ENCODE measurements at regions not wholly inside any gene's neighbourhood (a gene's known extent, or its start where the extent isn't known, plus 50 kb on each side); places are given as distances from the start of the nearest gene placed in this dataset.

DNA sequence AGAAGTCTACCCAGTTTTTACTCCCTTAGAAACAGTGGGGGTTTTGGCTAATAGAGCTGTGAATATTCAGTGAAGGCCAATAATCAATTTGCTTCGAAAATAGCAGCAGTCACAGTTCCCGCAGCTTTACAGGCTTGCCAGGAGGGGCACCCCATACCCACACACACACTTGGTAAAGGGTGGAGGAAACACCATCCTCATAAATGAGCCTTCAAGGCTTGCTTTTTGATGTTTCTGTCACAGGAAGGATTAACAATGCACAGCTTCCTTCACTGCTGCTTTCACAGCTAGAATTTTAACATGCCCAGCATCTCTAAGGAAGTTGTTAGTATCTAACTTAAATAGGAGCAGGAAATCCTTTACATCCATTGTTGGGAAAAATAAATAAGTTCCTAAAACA, 1247.5 kb upstream of the C9orf72 start:
- Histone ChIP-seq H2BK12ac (ENCODE audit: low read length) (no peak overlapping the region), H3K36me3 (ENCODE audit: control insufficient read depth in 1 of 2, insufficient read depth in 2 of 2, low read length in 2 of 2) (no peaks in the 10 kb centered on the region), H3K9me3 (ENCODE audit: insufficient read depth, low read depth, low read length) (no peaks in the 10 kb centered on the region), H4K12ac (ENCODE audit: low read depth, low read length) (no peak overlapping the region), H2BK120ac (ENCODE audit: insufficient read depth, low read length, poor library complexity) (no peak overlapping the region), H4K91ac (ENCODE audit: low read depth, low read length) (no peak overlapping the region), H3K4me1 (ENCODE audit: control insufficient read depth in 1 of 2, insufficient read depth in 2 of 2, low read length in 2 of 2) (no peaks in the 10 kb centered on the region), H3K4ac (ENCODE audit: low read depth, low read length) (no peak overlapping the region), H3K18ac (ENCODE audit: low read length) (no peak overlapping the region), H3K27ac (ENCODE audit: low read depth, low read length) (no peak overlapping the region), H3K4me3 (ENCODE audit: low read depth, low read length) (no peak overlapping the region), H3K9ac (ENCODE audit: low read length) (no peak overlapping the region), H3K79me2 (ENCODE audit: control insufficient read depth, insufficient read depth, low read length, poor library complexity) (no peaks in the 10 kb centered on the region), H3K23ac (ENCODE audit: low read length) (no peak overlapping the region), H2AFZ (ENCODE audit: insufficient read depth, low read length, poor library complexity) (no peak overlapping the region), H3K4me2 (ENCODE audit: low read length) (no peak overlapping the region), H3K79me1 (ENCODE audit: low read length) (no peaks in the 10 kb centered on the region), H2AK5ac (ENCODE audit: low read length) (no peak overlapping the region), H3K14ac (ENCODE audit: low read length) (no peak overlapping the region), H4K8ac (ENCODE audit: low read depth, low read length) (no peak overlapping the region), H3K27me3 (ENCODE audit: insufficient read depth, low read length) (no peaks in the 10 kb centered on the region), H2BK5ac (ENCODE audit: low read depth, low read length, poor library complexity) (no peak overlapping the region)
- no peak for DNase-seq
- WGBS (ENCODE audit: extremely low coverage, insufficient coverage, insufficient read length) = no CpG with 5 or more reads among the region's 2 CpGs

DNA sequence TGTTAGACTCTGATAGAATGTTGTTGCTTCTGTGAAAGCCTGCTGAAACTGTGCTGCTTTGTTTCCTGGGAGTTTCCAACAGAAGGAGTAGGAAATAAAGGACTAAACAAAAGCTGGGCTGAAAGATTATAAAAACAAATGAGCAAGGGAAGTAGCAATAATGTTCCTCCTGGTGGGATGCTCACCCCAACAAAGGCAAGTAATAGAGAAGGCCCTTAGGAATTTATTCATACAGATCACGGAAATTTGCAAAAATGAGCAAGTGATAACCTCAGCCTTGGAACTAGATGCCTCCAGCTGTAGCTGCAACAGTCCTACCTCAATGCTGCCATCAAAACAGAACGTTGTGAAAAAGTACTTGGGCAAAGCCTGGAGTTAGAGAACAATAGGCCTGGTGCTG, 1248.0 kb upstream of the C9orf72 start:
- Histone ChIP-seq H4K12ac (ENCODE audit: low read depth, low read length) (no peak overlapping the region), H3K18ac (ENCODE audit: low read length) (no peak overlapping the region), H4K91ac (ENCODE audit: low read depth, low read length) (no peak overlapping the region), H3K14ac (ENCODE audit: low read length) (no peak overlapping the region), H3K27me3 (ENCODE audit: insufficient read depth, low read length) (no peaks in the 10 kb centered on the region), H3K4ac (ENCODE audit: low read depth, low read length) (no peak overlapping the region), H3K36me3 (ENCODE audit: control insufficient read depth in 1 of 2, insufficient read depth in 2 of 2, low read length in 2 of 2) (no peaks in the 10 kb centered on the region), H3K23ac (ENCODE audit: low read length) (no peak overlapping the region), H2AK5ac (ENCODE audit: low read length) (no peak overlapping the region), H4K8ac (ENCODE audit: low read depth, low read length) (no peak overlapping the region), H3K79me1 (ENCODE audit: low read length) (no peaks in the 10 kb centered on the region), H2BK120ac (ENCODE audit: insufficient read depth, low read length, poor library complexity) (no peak overlapping the region), H3K4me3 (ENCODE audit: low read depth, low read length) (no peak overlapping the region), H2BK5ac (ENCODE audit: low read depth, low read length, poor library complexity) (no peak overlapping the region), H2BK12ac (ENCODE audit: low read length) (no peak overlapping the region), H3K9me3 (ENCODE audit: insufficient read depth, low read depth, low read length) (no peaks in the 10 kb centered on the region), H3K27ac (ENCODE audit: low read depth, low read length) (no peak overlapping the region), H3K4me2 (ENCODE audit: low read length) (no peak overlapping the region), H3K79me2 (ENCODE audit: control insufficient read depth, insufficient read depth, low read length, poor library complexity) (no peaks in the 10 kb centered on the region), H3K9ac (ENCODE audit: low read length) (no peak overlapping the region), H3K4me1 (ENCODE audit: control insufficient read depth in 1 of 2, insufficient read depth in 2 of 2, low read length in 2 of 2) (no peaks in the 10 kb centered on the region), H2AFZ (ENCODE audit: insufficient read depth, low read length, poor library complexity) (no peak overlapping the region)
- DNase-seq = no peak
- WGBS (ENCODE audit: extremely low coverage, insufficient coverage, insufficient read length) = no CpG with 5 or more reads among the region's 2 CpGs

DNA sequence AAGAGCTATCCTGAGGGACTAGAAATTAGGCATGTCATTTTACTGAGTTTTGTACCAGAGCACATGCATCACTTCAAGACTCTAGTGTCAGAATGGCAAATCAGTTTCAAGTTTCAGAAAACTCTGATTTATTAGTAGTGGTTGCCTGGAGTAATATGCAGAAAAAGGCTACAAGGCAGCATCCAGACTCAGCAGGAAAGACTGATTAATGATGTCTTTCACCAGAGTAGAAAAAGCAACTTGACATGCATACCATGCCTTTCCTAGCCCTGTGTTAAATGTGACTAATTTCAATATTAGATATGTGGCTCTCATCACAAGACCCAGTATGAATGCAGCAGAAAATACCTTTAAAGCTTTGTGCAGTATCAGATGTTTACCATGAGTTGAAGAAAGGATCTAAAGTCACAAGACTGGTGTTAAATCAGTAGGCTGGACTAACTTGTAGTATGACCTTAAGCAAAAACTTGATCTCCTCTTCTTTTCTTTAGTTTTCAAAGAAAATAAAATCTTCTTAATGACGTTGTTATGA, 1251.2 kb upstream of the C9orf72 start:
- H3K18ac ChIP-seq (ENCODE audit: low read length) = no peak overlapping the region
- no peak overlapping the region for H4K8ac ChIP-seq (ENCODE audit: low read depth, low read length)
- no peak overlapping the region for H3K4me3 ChIP-seq (ENCODE audit: low read depth, low read length)
- H3K27me3 ChIP-seq (ENCODE audit: insufficient read depth, low read length) = no peaks in the 10 kb centered on the region
- no peaks in the 10 kb centered on the region for H3K36me3 ChIP-seq (ENCODE audit: control insufficient read depth in 1 of 2, insufficient read depth in 2 of 2, low read length in 2 of 2)
- DNase-seq = no peak
- WGBS (ENCODE audit: extremely low coverage, insufficient coverage, insufficient read length) = no CpG with 5 or more reads among the region's 1 CpG
- H3K23ac ChIP-seq (ENCODE audit: low read length) = no peak overlapping the region
- no peak overlapping the region for H2BK12ac ChIP-seq (ENCODE audit: low read length)
- H4K12ac ChIP-seq (ENCODE audit: low read depth, low read length) = no peak overlapping the region
- no peak overlapping the region for H2AFZ ChIP-seq (ENCODE audit: insufficient read depth, low read length, poor library complexity)
- H3K27ac ChIP-seq (ENCODE audit: low read depth, low read length) = no peak overlapping the region
- H3K4me1 ChIP-seq (ENCODE audit: control insufficient read depth in 1 of 2, insufficient read depth in 2 of 2, low read length in 2 of 2) = no peaks in the 10 kb centered on the region
- H3K9me3 ChIP-seq (ENCODE audit: insufficient read depth, low read depth, low read length) = no peaks in the 10 kb centered on the region
- no peaks in the 10 kb centered on the region for H3K79me2 ChIP-seq (ENCODE audit: control insufficient read depth, insufficient read depth, low read length, poor library complexity)
- H4K91ac ChIP-seq (ENCODE audit: low read depth, low read length) = no peak overlapping the region
- H3K14ac ChIP-seq (ENCODE audit: low read length) = no peak overlapping the region
- no peak overlapping the region for H3K4me2 ChIP-seq (ENCODE audit: low read length)
- no peak overlapping the region for H2BK5ac ChIP-seq (ENCODE audit: low read depth, low read length, poor library complexity)
- no peak overlapping the region for H3K4ac ChIP-seq (ENCODE audit: low read depth, low read length)
- no peak overlapping the region for H2AK5ac ChIP-seq (ENCODE audit: low read length)
- no peaks in the 10 kb centered on the region for H3K79me1 ChIP-seq (ENCODE audit: low read length)
- H3K9ac ChIP-seq (ENCODE audit: low read length) = no peak overlapping the region
- H2BK120ac ChIP-seq (ENCODE audit: insufficient read depth, low read length, poor library complexity) = no peak overlapping the region

DNA sequence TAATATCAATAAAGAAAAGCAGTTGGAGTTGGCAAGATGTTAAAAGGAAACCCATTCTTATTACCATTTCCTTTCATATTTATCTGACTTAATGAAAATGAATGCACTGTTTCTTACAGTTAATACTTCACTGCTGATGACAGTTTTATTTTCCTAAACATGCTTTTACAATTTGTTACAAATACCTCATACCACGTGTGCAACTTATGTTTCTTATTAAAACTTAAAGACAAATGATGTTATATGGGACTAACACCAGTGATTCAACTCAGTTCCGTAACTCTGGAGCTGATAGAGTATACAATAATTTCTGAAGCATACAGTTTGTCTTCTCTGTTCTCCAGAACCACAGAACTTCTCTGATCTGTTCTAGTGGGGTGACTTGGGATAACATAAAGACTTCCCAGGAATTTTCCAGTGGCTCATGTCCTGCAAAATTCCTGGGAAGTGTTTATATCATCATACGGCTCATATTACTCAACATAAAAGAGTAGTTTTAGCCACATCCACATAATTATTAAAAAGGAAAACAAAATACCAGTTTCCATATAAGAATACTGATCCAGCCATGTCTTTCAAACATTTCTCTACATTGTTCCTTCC, 1259.0 kb upstream of the C9orf72 start:
- Histone ChIP-seq H2AFZ (ENCODE audit: insufficient read depth, low read length, poor library complexity) (no peak overlapping the region), H3K79me1 (ENCODE audit: low read length) (no peaks in the 10 kb centered on the region), H3K9ac (ENCODE audit: low read length) (no peak overlapping the region), H3K79me2 (ENCODE audit: control insufficient read depth, insufficient read depth, low read length, poor library complexity) (no peaks in the 10 kb centered on the region), H4K91ac (ENCODE audit: low read depth, low read length) (no peak overlapping the region), H2BK120ac (ENCODE audit: insufficient read depth, low read length, poor library complexity) (no peak overlapping the region), H4K12ac (ENCODE audit: low read depth, low read length) (no peak overlapping the region), H4K8ac (ENCODE audit: low read depth, low read length) (no peak overlapping the region), H3K9me3 (ENCODE audit: insufficient read depth, low read depth, low read length) (peaks cover 2% of the 10 kb centered on the region), H3K36me3 (ENCODE audit: control insufficient read depth in 1 of 2, insufficient read depth in 2 of 2, low read length in 2 of 2) (no peaks in the 10 kb centered on the region), H2BK5ac (ENCODE audit: low read depth, low read length, poor library complexity) (no peak overlapping the region), H3K18ac (ENCODE audit: low read length) (no peak overlapping the region), H3K27ac (ENCODE audit: low read depth, low read length) (no peak overlapping the region), H2AK5ac (ENCODE audit: low read length) (no peak overlapping the region), H3K4me2 (ENCODE audit: low read length) (no peak overlapping the region), H2BK12ac (ENCODE audit: low read length) (no peak overlapping the region), H3K4me3 (ENCODE audit: low read depth, low read length) (no peak overlapping the region), H3K27me3 (ENCODE audit: insufficient read depth, low read length) (no peaks in the 10 kb centered on the region), H3K23ac (ENCODE audit: low read length) (no peak overlapping the region), H3K4me1 (ENCODE audit: control insufficient read depth in 1 of 2, insufficient read depth in 2 of 2, low read length in 2 of 2) (no peaks in the 10 kb centered on the region), H3K14ac (ENCODE audit: low read length) (no peak overlapping the region), H3K4ac (ENCODE audit: low read depth, low read length) (no peak overlapping the region)
- no peak for DNase-seq
- no CpG with 5 or more reads among the region's 3 CpGs for WGBS (ENCODE audit: extremely low coverage, insufficient coverage, insufficient read length)
